PC-9 (cell line): ENCODE measurements at regions not wholly inside any gene's neighbourhood (a gene's known extent, or its start where the extent isn't known, plus 50 kb on each side); places are given as distances from the start of the nearest gene placed in this dataset.

Experiments used
- EZH2 ChIP-seq: fragments of 200-600 bp; sonication (generic); IDR thresholded peaks from 2 replicates; pipeline ENCODE4 v1.8.0; 2017; ENCODE audit warnings: antibody characterized with exemption, low read depth
- TF ChIP-seq, protein P1 (sequence below): fragments of 200-600 bp; sonication (generic); conservative IDR thresholded peaks from 2 replicates; pipeline ENCODE4 v1.6.1; 2017; ENCODE audit warnings: mixed run types, antibody characterized with exemption, mild to moderate bottlenecking, moderate library complexity

DNA sequence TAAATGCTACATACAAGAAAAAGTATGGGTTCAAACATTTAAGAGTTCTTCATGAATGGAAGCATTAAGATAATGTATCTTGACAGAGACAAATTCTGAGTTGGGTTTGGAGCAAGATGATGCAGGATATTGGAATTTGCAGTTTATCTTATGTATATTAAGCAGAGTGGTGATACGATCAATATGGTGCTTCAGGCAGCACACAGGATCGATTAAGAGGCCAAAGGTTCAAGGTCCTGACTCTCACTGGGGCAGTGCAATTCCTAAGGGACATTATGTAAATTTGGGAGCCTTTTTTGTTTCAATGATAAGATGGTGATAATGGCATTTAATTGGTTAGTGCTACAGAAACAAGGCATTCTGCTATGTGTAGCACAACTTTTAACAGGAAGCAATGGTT lies 381.9 kb downstream of the KCNJ3 start:
- TF ChIP-seq, protein P1, sequence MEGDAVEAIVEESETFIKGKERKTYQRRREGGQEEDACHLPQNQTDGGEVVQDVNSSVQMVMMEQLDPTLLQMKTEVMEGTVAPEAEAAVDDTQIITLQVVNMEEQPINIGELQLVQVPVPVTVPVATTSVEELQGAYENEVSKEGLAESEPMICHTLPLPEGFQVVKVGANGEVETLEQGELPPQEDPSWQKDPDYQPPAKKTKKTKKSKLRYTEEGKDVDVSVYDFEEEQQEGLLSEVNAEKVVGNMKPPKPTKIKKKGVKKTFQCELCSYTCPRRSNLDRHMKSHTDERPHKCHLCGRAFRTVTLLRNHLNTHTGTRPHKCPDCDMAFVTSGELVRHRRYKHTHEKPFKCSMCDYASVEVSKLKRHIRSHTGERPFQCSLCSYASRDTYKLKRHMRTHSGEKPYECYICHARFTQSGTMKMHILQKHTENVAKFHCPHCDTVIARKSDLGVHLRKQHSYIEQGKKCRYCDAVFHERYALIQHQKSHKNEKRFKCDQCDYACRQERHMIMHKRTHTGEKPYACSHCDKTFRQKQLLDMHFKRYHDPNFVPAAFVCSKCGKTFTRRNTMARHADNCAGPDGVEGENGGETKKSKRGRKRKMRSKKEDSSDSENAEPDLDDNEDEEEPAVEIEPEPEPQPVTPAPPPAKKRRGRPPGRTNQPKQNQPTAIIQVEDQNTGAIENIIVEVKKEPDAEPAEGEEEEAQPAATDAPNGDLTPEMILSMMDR: no peak
- no peak for TF ChIP-seq EZH2
